Embryonic facial prominence (tissue), 1 donor: ENCODE measurements at regions not wholly inside any gene's neighbourhood (a gene's known extent, or its start where the extent isn't known, plus 50 kb on each side); places are given as distances from the start of the nearest gene placed in this dataset.
A peak's percentile ranks its signal among the peaks of the same experiment; 100 is the strongest.
"Not testable (repeated sequence)": the region's sequence is repeated elsewhere in the genome, so short reads cannot be mapped to it uniquely, and the experiment has no call there.

Experiments used
- DNase-seq: peaks from one replicate; pipeline ENCODE4 v3.0.0-alpha.2; 2016; ENCODE audit errors: extremely low spot score

- no peak for DNase-seq
Measured at GRCh38 chr5:154624341-154624740, 130.8 kb upstream of the LARP1 start.

GRCh38 chr5:154620411-154620810 lies 134.8 kb upstream of the LARP1 start:
- no peak for DNase-seq

- no peak for DNase-seq
Measured at GRCh38 chr5:154618696-154619095, 136.5 kb upstream of the LARP1 start.

GRCh38 chr5:154614595-154614994 lies 136.6 kb upstream of the HAND1 start:
- no peak for DNase-seq

- DNase-seq, result no peak
Measured at GRCh38 chr5:154614125-154614524, 136.1 kb upstream of the HAND1 start.

GRCh38 chr5:154612666-154613065 lies 134.6 kb upstream of the HAND1 start:
- no peak for DNase-seq

GRCh38 chr5:154611341-154611767 lies 133.3 kb upstream of the HAND1 start:
- DNase-seq, result no peak

- DNase-seq, result peak; percentile 42
Measured at GRCh38 chr5:154610321-154611154, 132.5 kb upstream of the HAND1 start.

- DNase-seq, result no peak
Measured at GRCh38 chr5:154609251-154609650, 131.2 kb upstream of the HAND1 start.

GRCh38 chr5:154608531-154609011 lies 130.5 kb upstream of the HAND1 start:
- DNase-seq, result no peak

GRCh38 chr5:154607746-154608145 lies 129.7 kb upstream of the HAND1 start:
- no peak for DNase-seq

GRCh38 chr5:154606246-154606645 lies 128.2 kb upstream of the HAND1 start:
- DNase-seq, result no peak

- DNase-seq, result no peak
Measured at GRCh38 chr5:154603953-154604679, 126.1 kb upstream of the HAND1 start.

GRCh38 chr5:154603485-154603884 lies 125.5 kb upstream of the HAND1 start:
- DNase-seq, result no peak

GRCh38 chr5:154603011-154603410 lies 125.0 kb upstream of the HAND1 start:
- DNase-seq, result no peak

- no peak for DNase-seq
Measured at GRCh38 chr5:154601014-154601413, 123.0 kb upstream of the HAND1 start.

- DNase-seq, result no peak
Measured at GRCh38 chr5:154598021-154598420, 120.0 kb upstream of the HAND1 start.

GRCh38 chr5:154596844-154597243 lies 118.8 kb upstream of the HAND1 start:
- DNase-seq, result not testable (repeated sequence)

GRCh38 chr5:154595662-154596061 lies 117.6 kb upstream of the HAND1 start:
- no peak for DNase-seq

- DNase-seq, result no peak
Measured at GRCh38 chr5:154593796-154594195, 115.8 kb upstream of the HAND1 start.

- no peak for DNase-seq
Measured at GRCh38 chr5:154593071-154593470, 115.0 kb upstream of the HAND1 start.

GRCh38 chr5:154590093-154590724 lies 112.2 kb upstream of the HAND1 start:
- DNase-seq, result no peak
